WTC11 (cell line): ENCODE measurements at regions not wholly inside any gene's neighbourhood (a gene's known extent, or its start where the extent isn't known, plus 50 kb on each side); places are given as distances from the start of the nearest gene placed in this dataset.

Experiments used
- ATAC-seq: fragments of 200-7000 bp; cut with Tn5 transposase; 2 replicates; pipeline ENCODE4 v1.10.0; 2021; ENCODE audit warnings: mild to moderate bottlenecking, moderate library complexity
- CTCF ChIA-PET: fragments of 300-600 bp; sonication (Branson Sonifier 250); formaldehyde crosslinking; loops from one replicate; lab custom pipeline; 2021; ENCODE audit warnings: antibody characterized with exemption; lab: Charles Lee
- POLR2A ChIA-PET: fragments of 350-600 bp; sonication (Branson Sonifier 250); formaldehyde crosslinking; loops from one replicate; lab custom pipeline; 2021; ENCODE audit warnings: antibody characterized with exemption; lab: Charles Lee
- DNase-seq: peaks from one replicate; pipeline ENCODE4 v3.0.0; 2021; ENCODE audit warnings: low spot score
- H3K27ac Mint-ChIP-seq: 2 replicates; pipeline ENCODE4 v1.8.0; 2021; ENCODE audit warnings: mixed read lengths
- H3K27me3 Mint-ChIP-seq: 2 replicates; pipeline ENCODE4 v1.8.0; 2021; ENCODE audit warnings: low read depth, mild to moderate bottlenecking, moderate library complexity, mixed read lengths
- H3K36me3 Mint-ChIP-seq: 2 replicates; pipeline ENCODE4 v1.8.0; 2021; ENCODE audit warnings: mixed read lengths
- H3K4me1 Mint-ChIP-seq: 2 replicates; pipeline ENCODE4 v1.8.0; 2022; ENCODE audit warnings: mixed read lengths
- H3K4me3 Mint-ChIP-seq: 2 replicates; pipeline ENCODE4 v1.8.0; 2021; ENCODE audit warnings: mild to moderate bottlenecking, moderate library complexity, mixed read lengths
- H3K9me3 Mint-ChIP-seq: 2 replicates; pipeline ENCODE4 v1.8.0; 2021; ENCODE audit warnings: mixed read lengths
- CREM ChIP-seq: sonication (generic); formaldehyde crosslinking; IDR thresholded peaks from 2 replicates; pipeline ENCODE4 v1.8.1; 2022; ENCODE audit warnings: mild to moderate bottlenecking, missing genetic modification reagents, moderate library complexity
- EMX1 ChIP-seq: fragments of 250-450 bp; sonication (Bioruptor Pico); IDR thresholded peaks from 2 replicates; pipeline ENCODE4 v1.8.0; 2021; ENCODE audit warnings: mild to moderate bottlenecking
- ESRRA ChIP-seq: sonication (generic); formaldehyde crosslinking; IDR thresholded peaks from 2 replicates; pipeline ENCODE4 v1.8.1; 2022; ENCODE audit warnings: mild to moderate bottlenecking, missing genetic modification reagents, borderline replicate concordance
- GRHL2 ChIP-seq: fragments of 250-450 bp; sonication (Bioruptor Pico); IDR thresholded peaks from 2 replicates; pipeline ENCODE4 v1.8.0; 2022; ENCODE audit warnings: mild to moderate bottlenecking, moderate library complexity; ENCODE audit not compliant: insufficient replicate concordance, severe bottlenecking
- HMGA2 ChIP-seq: fragments of 250-450 bp; sonication (Bioruptor Pico); IDR thresholded peaks from 2 replicates; pipeline ENCODE4 v1.4.0; 2021; ENCODE audit warnings: mild to moderate bottlenecking, moderate library complexity
- JUN ChIP-seq: sonication (generic); formaldehyde crosslinking; IDR thresholded peaks from 2 replicates; pipeline ENCODE4 v1.8.0; 2023; ENCODE audit warnings: mild to moderate bottlenecking, missing genetic modification reagents
- MYBL2 ChIP-seq: sonication (generic); formaldehyde crosslinking; IDR thresholded peaks from 2 replicates; pipeline ENCODE4 v1.8.1; 2023; ENCODE audit warnings: mild to moderate bottlenecking, moderate library complexity, missing genetic modification reagents
- OVOL2 ChIP-seq: fragments of 250-450 bp; sonication (Bioruptor Pico); IDR thresholded peaks from 2 replicates; pipeline ENCODE4 v1.9.0; 2021; ENCODE audit warnings: mild to moderate bottlenecking, borderline replicate concordance
- PRDM15 ChIP-seq: sonication (generic); formaldehyde crosslinking; IDR thresholded peaks from 2 replicates; pipeline ENCODE4 v1.8.0; 2022; ENCODE audit warnings: missing genetic modification reagents
- RORB ChIP-seq: fragments of 250-450 bp; sonication (Bioruptor Pico); IDR thresholded peaks from 2 replicates; pipeline ENCODE4 v1.9.0; 2021; ENCODE audit warnings: mild to moderate bottlenecking
- ZBTB43 ChIP-seq: sonication (generic); formaldehyde crosslinking; IDR thresholded peaks from 2 replicates; pipeline ENCODE4 v1.8.1; 2023; ENCODE audit warnings: mild to moderate bottlenecking, missing genetic modification reagents
- ZNF138 ChIP-seq: sonication (generic); formaldehyde crosslinking; conservative IDR thresholded peaks from 2 replicates; pipeline ENCODE4 v1.8.1; 2022; ENCODE audit warnings: mild to moderate bottlenecking, moderate library complexity, missing genetic modification reagents
- ZNF219 ChIP-seq: sonication (generic); formaldehyde crosslinking; IDR thresholded peaks from 2 replicates; pipeline ENCODE4 v1.8.0; 2023; ENCODE audit warnings: missing genetic modification reagents, mild to moderate bottlenecking, borderline replicate concordance
- ZNF317 ChIP-seq: sonication (generic); formaldehyde crosslinking; IDR thresholded peaks from 2 replicates; pipeline ENCODE4 v1.8.1; 2023; ENCODE audit warnings: low read depth, mild to moderate bottlenecking, moderate library complexity, missing genetic modification reagents, borderline replicate concordance
- TF ChIP-seq, protein P1 (sequence below): sonication (generic); formaldehyde crosslinking; IDR thresholded peaks from 2 replicates; pipeline ENCODE4 v1.8.1; 2023; ENCODE audit warnings: mild to moderate bottlenecking, missing genetic modification reagents, borderline replicate concordance
- TF ChIP-seq, protein P2 (sequence below): fragments of 250-450 bp; sonication (Bioruptor Pico); IDR thresholded peaks from 2 replicates; pipeline ENCODE4 v1.9.0; 2021; ENCODE audit warnings: mild to moderate bottlenecking
- TF ChIP-seq, protein P3 (sequence below): sonication (generic); formaldehyde crosslinking; IDR thresholded peaks from 2 replicates; pipeline ENCODE4 v1.8.1; 2023; ENCODE audit warnings: mild to moderate bottlenecking, missing genetic modification reagents, moderate library complexity
- TF ChIP-seq, protein P4 (sequence below): fragments of 250-450 bp; sonication (Bioruptor Pico); IDR thresholded peaks from 2 replicates; pipeline ENCODE4 v1.8.0; 2021; ENCODE audit warnings: mild to moderate bottlenecking

GRCh38 chr16:52372313-52372712 lies 174.6 kb downstream of the TOX3 start:
- Mint-ChIP-seq H3K9me3 (peaks cover 19% of the 10 kb centered on the region), H3K27me3 (no peaks in the 10 kb centered on the region), H3K4me3 (no peak overlapping the region), H3K36me3 (peaks cover 6% of the 10 kb centered on the region; the same call in 1 of the 2 replicates), H3K27ac (no peak overlapping the region), H3K4me1 (no peaks in the 10 kb centered on the region)
- ChIA-PET POLR2A (no interaction called here), CTCF (no interaction called here)
- ATAC-seq (no peak), DNase-seq (no peak)
- TF ChIP-seq PRDM15 (no peak), CREM (CRISPR knock-in tag) (no peak), RORB (CRISPR knock-in tag) (no peak), JUN (CRISPR knock-in tag) (no peak), HMGA2 (CRISPR knock-in tag) (no peak), ZNF138 (CRISPR knock-in tag) (no peak), GRHL2 (no peak), OVOL2 (CRISPR knock-in tag) (no peak), ZNF219 (CRISPR knock-in tag) (no peak)
- TF ChIP-seq, protein P1, sequence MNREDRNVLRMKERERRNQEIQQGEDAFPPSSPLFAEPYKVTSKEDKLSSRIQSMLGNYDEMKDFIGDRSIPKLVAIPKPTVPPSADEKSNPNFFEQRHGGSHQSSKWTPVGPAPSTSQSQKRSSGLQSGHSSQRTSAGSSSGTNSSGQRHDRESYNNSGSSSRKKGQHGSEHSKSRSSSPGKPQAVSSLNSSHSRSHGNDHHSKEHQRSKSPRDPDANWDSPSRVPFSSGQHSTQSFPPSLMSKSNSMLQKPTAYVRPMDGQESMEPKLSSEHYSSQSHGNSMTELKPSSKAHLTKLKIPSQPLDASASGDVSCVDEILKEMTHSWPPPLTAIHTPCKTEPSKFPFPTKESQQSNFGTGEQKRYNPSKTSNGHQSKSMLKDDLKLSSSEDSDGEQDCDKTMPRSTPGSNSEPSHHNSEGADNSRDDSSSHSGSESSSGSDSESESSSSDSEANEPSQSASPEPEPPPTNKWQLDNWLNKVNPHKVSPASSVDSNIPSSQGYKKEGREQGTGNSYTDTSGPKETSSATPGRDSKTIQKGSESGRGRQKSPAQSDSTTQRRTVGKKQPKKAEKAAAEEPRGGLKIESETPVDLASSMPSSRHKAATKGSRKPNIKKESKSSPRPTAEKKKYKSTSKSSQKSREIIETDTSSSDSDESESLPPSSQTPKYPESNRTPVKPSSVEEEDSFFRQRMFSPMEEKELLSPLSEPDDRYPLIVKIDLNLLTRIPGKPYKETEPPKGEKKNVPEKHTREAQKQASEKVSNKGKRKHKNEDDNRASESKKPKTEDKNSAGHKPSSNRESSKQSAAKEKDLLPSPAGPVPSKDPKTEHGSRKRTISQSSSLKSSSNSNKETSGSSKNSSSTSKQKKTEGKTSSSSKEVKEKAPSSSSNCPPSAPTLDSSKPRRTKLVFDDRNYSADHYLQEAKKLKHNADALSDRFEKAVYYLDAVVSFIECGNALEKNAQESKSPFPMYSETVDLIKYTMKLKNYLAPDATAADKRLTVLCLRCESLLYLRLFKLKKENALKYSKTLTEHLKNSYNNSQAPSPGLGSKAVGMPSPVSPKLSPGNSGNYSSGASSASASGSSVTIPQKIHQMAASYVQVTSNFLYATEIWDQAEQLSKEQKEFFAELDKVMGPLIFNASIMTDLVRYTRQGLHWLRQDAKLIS: no peak
- TF ChIP-seq, protein P2, sequence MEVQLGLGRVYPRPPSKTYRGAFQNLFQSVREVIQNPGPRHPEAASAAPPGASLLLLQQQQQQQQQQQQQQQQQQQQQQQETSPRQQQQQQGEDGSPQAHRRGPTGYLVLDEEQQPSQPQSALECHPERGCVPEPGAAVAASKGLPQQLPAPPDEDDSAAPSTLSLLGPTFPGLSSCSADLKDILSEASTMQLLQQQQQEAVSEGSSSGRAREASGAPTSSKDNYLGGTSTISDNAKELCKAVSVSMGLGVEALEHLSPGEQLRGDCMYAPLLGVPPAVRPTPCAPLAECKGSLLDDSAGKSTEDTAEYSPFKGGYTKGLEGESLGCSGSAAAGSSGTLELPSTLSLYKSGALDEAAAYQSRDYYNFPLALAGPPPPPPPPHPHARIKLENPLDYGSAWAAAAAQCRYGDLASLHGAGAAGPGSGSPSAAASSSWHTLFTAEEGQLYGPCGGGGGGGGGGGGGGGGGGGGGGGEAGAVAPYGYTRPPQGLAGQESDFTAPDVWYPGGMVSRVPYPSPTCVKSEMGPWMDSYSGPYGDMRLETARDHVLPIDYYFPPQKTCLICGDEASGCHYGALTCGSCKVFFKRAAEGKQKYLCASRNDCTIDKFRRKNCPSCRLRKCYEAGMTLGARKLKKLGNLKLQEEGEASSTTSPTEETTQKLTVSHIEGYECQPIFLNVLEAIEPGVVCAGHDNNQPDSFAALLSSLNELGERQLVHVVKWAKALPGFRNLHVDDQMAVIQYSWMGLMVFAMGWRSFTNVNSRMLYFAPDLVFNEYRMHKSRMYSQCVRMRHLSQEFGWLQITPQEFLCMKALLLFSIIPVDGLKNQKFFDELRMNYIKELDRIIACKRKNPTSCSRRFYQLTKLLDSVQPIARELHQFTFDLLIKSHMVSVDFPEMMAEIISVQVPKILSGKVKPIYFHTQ: no peak
- TF ChIP-seq, protein P3, sequence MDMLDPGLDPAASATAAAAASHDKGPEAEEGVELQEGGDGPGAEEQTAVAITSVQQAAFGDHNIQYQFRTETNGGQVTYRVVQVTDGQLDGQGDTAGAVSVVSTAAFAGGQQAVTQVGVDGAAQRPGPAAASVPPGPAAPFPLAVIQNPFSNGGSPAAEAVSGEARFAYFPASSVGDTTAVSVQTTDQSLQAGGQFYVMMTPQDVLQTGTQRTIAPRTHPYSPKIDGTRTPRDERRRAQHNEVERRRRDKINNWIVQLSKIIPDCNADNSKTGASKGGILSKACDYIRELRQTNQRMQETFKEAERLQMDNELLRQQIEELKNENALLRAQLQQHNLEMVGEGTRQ (CRISPR knock-in tag): no peak
- TF ChIP-seq, protein P4, sequence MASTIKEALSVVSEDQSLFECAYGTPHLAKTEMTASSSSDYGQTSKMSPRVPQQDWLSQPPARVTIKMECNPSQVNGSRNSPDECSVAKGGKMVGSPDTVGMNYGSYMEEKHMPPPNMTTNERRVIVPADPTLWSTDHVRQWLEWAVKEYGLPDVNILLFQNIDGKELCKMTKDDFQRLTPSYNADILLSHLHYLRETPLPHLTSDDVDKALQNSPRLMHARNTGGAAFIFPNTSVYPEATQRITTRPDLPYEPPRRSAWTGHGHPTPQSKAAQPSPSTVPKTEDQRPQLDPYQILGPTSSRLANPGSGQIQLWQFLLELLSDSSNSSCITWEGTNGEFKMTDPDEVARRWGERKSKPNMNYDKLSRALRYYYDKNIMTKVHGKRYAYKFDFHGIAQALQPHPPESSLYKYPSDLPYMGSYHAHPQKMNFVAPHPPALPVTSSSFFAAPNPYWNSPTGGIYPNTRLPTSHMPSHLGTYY (CRISPR knock-in tag): no peak

- no peak for DNase-seq
- ChIA-PET POLR2A (no interaction called here), CTCF (no interaction called here)
- Mint-ChIP-seq H3K9me3 (peaks cover 17% of the 10 kb centered on the region), H3K4me3 (no peak overlapping the region), H3K4me1 (no peaks in the 10 kb centered on the region)
- TF ChIP-seq EMX1 (CRISPR knock-in tag): no peak
- TF ChIP-seq ZBTB43 (CRISPR knock-in tag): no peak
- no peak for TF ChIP-seq ZNF317
- no peak for TF ChIP-seq ESRRA (CRISPR knock-in tag)
- TF ChIP-seq, protein P2: no peak
- no peak for TF ChIP-seq MYBL2 (CRISPR knock-in tag)
- TF ChIP-seq, all 79 proteins: peak for 0
- H3K36me3 Mint-ChIP-seq: peaks cover 5% of the 10 kb centered on the region; the same call in 1 of the 2 replicates
- no peak for ATAC-seq
- H3K27ac Mint-ChIP-seq: no peak overlapping the region
- H3K27me3 Mint-ChIP-seq: no peaks in the 10 kb centered on the region
These were observed 178.1 kb downstream of the TOX3 start for GRCh38 chr16:52368859-52369258.
